Anterior cingulate cortex (tissue), 58 donors: ENCODE measurements at regions not wholly inside any gene's neighbourhood (a gene's known extent, or its start where the extent isn't known, plus 50 kb on each side); places are given as distances from the start of the nearest gene placed in this dataset.
"Not testable (repeated sequence)": the region's sequence is repeated elsewhere in the genome, so short reads cannot be mapped to it uniquely, and the experiment has no call there.

Experiments used
- DNase-seq, 58 donors: peaks; one replicate each; lab custom pipeline; 2025; lab: John Stamatoyannopoulos, UW

- DNase-seq: no peak
These were observed 121.3 kb downstream of the MYCN start for GRCh38 chr2:16061441-16062217.

- DNase-seq: no peak
These were observed 120.6 kb downstream of the MYCN start for GRCh38 chr2:16060936-16061338.

GRCh38 chr2:16060125-16060935 lies 120.0 kb downstream of the MYCN start:
- no peak for DNase-seq

DNA sequence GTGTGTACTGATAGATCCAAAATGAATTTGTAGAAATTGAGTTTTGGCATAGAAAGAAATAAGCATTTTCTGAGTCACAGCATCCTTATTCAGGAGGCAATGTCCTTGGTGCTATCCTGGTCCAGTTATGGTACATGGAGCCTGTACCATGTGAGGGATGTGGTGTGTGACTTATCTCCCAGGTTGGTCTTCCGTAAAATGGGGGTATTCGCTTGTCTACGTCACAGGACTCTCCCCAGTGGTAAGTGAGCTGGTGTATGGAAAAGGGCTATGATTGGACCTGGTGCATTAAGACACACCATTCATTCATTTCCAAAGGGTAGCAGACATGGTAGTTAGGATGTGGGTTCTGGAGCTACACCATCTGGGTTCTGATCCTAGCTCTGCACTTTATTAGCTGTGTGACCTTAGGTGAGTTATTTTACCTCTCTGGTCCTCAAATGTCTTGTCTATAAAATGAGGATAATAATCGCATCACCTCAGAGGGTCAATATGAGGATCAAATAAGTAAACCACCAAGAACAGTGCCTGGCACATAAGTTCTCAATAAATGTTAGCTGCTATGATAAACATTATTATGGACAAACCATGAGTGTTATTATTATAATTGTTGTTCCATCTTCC lies 119.2 kb downstream of the MYCN start:
- DNase-seq: no peak

DNA sequence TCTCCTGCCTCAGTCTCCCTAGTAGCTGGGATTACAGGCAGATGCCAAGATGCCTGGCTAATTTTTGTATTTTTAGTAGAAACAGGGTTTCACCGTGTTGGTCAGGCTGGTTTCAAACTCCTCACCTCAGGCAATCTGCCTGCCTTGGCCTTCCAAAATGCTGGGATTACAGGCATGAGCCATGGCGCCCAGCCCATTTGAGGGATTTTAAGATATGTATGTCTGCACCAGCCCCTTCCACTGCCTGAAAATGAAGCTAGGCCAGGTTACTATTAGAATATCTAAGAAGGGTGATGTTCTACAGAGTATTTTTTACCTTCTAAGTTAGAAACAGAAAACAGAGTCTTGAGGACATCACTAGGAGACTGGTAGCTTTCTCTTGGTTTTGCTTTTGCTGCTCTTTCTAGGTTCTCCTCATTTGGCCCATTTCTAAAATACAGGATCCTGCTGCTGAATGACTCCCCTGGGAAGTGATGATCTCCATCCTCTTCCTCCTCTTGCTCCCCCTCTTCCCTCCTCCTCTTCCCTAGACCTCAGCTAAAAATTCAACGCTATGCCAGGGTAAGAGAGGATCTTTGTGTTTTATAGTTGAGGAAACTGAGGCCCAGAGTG lies 118.5 kb downstream of the MYCN start:
- no peak for DNase-seq

DNA sequence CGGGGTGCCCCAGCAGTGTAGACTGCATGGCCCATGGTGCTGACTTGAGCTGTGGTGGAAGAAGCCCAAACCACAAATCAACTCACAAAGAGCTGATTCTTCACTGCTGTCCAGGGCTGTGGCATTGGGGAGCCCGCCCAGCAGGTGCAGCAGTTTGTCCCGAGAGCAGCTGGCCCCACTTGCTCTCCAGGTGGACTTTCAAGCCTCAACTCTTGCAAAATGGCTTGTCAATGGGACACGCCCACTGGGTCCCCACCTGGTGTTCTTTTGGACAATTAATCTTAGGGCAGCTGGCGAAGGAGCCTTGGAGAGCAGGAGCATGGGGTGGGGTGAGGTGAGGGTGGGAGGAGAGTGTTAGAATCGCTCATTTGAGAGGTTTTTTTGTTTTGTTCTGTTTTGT lies 117.9 kb downstream of the MYCN start:
- no peak for DNase-seq

GRCh38 chr2:16057661-16058060 lies 117.3 kb downstream of the MYCN start:
- DNase-seq: no peak

DNA sequence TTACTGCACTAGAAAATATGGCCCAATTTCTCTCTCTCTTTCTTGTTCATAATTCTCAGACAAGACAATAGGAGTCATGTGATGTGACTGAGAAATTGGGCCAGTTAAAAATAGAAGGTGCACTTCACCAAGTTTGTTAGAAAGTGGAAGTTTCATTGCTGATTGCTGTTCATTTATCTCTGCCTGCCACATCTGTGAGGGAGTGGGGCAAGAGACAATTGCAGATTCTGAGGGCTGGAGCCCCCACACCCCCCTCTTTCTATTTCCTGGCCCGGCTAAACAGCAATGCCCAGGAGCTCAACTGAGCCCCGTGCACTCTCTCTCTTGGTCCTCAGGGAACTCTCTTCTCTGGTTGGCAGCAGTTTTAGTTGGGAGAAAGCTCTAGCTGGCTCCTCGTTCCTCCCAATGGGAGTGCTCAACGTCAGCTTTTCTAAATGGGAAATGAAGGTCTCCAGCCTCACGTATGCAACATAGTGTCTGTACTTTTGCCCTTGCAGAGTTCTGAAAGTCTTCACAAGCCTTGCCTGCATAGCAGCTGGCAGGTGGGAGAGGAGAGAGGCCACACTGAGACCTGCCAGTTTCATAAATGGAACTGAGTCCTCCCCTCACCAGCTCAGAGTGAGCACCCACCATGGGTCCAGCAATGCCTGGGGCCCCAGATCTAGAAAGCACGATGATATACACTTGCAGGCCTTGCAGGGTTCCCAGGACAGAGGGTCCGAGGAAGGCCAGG lies 115.7 kb downstream of the MYCN start:
- no peak for DNase-seq

DNA sequence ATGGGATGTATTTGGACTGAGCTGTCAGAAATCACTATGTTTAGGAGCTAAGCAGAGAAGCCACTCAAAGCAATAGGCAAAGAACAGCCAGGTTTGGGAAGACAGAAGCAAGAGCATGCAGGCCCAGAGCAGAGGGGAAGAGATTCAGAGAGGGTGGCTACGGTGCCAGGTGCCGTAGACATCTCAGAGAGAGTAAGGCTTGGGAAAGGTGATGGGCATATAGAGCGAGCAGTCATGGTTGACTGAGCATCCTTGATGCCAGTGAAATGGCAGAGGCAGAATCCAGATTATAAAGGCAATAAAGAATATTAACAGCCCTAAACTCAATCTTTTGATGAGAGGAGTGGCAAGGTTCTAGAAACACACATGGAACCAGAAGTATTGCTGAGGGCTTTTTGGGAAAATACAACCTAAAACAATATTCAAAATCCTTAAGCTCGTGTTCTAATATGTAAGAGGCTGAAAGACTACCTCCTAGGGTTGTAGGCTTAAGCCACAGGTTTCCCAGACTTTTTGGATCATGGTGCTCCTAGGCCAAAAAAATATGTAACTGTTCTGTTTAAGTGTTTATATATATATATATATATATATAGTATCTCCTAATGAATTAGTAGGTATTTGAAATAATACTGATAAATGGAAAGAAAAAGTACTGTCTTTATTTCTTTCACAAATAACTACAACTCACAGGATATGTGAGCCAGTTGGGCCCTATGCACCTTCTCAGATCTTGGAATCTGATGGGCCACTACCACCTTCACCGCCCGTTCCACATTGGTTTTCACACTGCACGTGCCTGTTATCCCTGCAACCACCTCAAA lies 113.3 kb downstream of the MYCN start:
- no peak for DNase-seq

- not testable (repeated sequence) for DNase-seq
These were observed 112.3 kb downstream of the MYCN start for GRCh38 chr2:16052571-16053052.

- DNase-seq: no peak
These were observed 111.7 kb downstream of the MYCN start for GRCh38 chr2:16051841-16052564.

DNA sequence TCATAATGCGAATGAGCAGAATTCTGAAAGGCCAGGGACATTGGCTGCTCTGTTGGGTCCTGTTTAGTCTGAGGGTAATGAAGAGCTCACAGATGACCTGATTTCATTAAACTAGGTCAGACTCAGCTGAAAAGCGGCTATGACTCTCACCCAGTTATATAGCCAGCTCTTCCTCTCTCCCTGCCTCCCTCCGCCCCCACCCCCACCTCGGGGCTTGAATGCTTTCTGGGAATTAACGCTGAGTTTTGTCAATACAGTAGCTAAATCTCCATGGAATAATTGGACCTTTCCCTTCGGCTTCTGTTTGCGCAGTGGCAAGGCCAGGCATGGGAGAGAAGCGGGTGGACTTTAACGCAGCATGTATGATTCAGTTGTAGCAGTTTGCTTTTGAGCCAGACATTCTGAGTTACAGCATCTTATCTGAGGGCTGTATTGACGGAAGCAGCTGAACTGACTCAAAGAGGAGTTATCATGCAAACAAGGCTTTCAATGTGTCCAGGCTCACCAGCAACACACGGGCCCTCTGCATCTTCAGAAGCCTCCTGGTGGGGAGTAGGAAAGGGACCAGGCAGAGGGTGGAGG lies 110.6 kb downstream of the MYCN start:
- peak in 7 of 58 donors; percentile 11 to 32 (median 21) for DNase-seq

GRCh38 chr2:16050261-16050907 lies 110.0 kb downstream of the MYCN start:
- DNase-seq: no peak

DNA sequence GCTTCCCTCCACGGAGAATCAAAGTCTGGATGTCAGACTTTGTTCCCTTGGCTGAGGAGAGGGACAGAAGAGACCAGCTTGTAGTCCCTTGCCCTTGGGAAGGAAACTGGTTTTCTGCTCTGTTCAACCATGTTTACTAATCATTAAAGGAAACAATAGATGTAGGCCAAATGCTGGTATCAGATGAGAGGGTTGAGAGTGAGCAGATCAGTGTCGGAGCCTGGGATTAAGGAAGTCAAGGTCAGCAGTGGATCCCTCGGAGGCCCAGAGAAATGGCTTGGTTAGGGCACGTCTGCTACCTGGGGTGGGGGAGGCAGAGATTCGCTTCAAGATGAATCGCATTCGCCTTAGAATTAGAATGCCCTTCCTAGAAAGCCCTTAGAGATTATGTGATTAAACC lies 109.1 kb downstream of the MYCN start:
- DNase-seq: no peak

DNA sequence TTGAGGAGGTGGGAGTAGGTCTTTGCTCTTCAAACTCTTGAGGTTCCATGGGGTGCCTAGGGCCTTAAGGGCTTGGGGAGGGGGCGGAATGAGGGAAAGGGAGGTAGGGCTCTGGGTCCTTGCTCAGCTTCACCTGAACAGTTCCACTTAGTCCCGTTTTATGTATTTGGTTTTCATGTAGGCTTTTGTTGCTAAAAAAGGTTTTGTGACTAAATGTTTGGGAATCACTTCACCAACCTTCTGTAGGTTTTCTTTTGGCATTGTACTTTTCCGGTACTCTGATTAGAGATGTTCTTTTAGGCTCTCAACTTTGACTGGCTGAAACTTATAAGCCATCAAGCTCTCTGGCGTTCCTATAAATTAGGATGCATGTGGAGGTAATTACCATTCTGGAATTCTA lies 108.1 kb downstream of the MYCN start:
- DNase-seq: no peak

DNA sequence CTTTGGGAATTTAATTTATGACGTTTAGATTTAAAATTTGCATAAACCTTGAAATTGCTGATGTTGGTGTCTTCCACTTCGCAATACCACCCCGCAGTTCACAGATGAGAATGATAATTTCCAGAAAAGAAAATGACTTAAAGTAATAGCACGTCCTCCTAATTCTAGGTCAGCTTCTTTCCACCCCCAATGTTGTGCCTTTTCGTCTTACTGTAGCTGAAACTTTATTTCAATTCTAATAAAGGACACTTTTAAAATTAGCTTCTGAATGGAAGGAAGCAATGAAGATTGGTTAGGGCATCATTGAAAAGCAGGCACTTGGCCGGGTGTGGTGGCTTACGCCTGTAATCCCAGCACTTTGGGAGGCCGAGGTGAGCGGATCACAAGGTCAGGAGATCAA lies 107.4 kb downstream of the MYCN start:
- DNase-seq: no peak

- DNase-seq: no peak
These were observed 106.3 kb downstream of the MYCN start for GRCh38 chr2:16046649-16047048.
